ENCODE measurements at regions not wholly inside any gene's neighbourhood (a gene's known extent, or its start where the extent isn't known, plus 50 kb on each side); places are given as distances from the start of the nearest gene placed in this dataset.

- Mint-ChIP-seq H3K4me3 (ENCODE audit: low read depth) (no peak overlapping the region), H3K27me3 (no peaks in the 10 kb centered on the region), H3K27ac (no peak overlapping the region), H3K36me3 (ENCODE audit: insufficient read depth) (no peaks in the 10 kb centered on the region), H3K4me1 (ENCODE audit: low read depth) (peaks cover 16% of the 10 kb centered on the region), H3K9me3 (ENCODE audit: low read depth) (no peaks in the 10 kb centered on the region)
- no peak for DNase-seq (ENCODE audit: low spot score, unreplicated experiment)
- no peak for TF ChIP-seq CTCF (IDR thresholded peaks at IDR 0.05; ENCODE audit: unreplicated experiment)
Measured at GRCh38 chr2:150095361-150096095, 391.9 kb downstream of the RND3 start.

GRCh38 chr2:150091846-150092245, 395.6 kb downstream of the RND3 start:
- no peak overlapping the region for H3K27ac Mint-ChIP-seq

GRCh38 chr2:150090031-150090430, 397.4 kb downstream of the RND3 start:
- no peak for DNase-seq (ENCODE audit: low spot score, unreplicated experiment)
- Mint-ChIP-seq H3K9me3 (ENCODE audit: low read depth) (no peaks in the 10 kb centered on the region), H3K4me3 (ENCODE audit: low read depth) (no peak overlapping the region), H3K27ac (no peak overlapping the region), H3K36me3 (ENCODE audit: insufficient read depth) (peaks cover 1% of the 10 kb centered on the region), H3K27me3 (no peaks in the 10 kb centered on the region), H3K4me1 (ENCODE audit: low read depth) (peaks cover 9% of the 10 kb centered on the region)
- no peak for TF ChIP-seq CTCF (IDR thresholded peaks at IDR 0.05; ENCODE audit: unreplicated experiment)

More at GRCh38 chr2:150091846-150092245, 395.6 kb downstream of the RND3 start:
- H3K27me3 Mint-ChIP-seq: no peaks in the 10 kb centered on the region
- H3K4me1 Mint-ChIP-seq (ENCODE audit: low read depth): peaks cover 14% of the 10 kb centered on the region
- H3K4me3 Mint-ChIP-seq (ENCODE audit: low read depth): no peak overlapping the region
- TF ChIP-seq CTCF (IDR thresholded peaks at IDR 0.05; ENCODE audit: unreplicated experiment): no peak
- DNase-seq (ENCODE audit: low spot score, unreplicated experiment): no peak
- no peaks in the 10 kb centered on the region for H3K36me3 Mint-ChIP-seq (ENCODE audit: insufficient read depth)
- H3K9me3 Mint-ChIP-seq (ENCODE audit: low read depth): no peaks in the 10 kb centered on the region

- H3K27ac Mint-ChIP-seq: no peak overlapping the region
Measured at GRCh38 chr2:150088538-150088937, 398.9 kb downstream of the RND3 start.

GRCh38 chr2:150085478-150085877, 402.0 kb downstream of the RND3 start:
- Mint-ChIP-seq H3K4me3 (ENCODE audit: low read depth) (no peak overlapping the region), H3K36me3 (ENCODE audit: insufficient read depth) (peaks cover 3% of the 10 kb centered on the region), H3K27ac (no peak overlapping the region), H3K4me1 (ENCODE audit: low read depth) (peaks cover 8% of the 10 kb centered on the region), H3K27me3 (no peaks in the 10 kb centered on the region), H3K9me3 (ENCODE audit: low read depth) (peaks cover 3% of the 10 kb centered on the region)
- TF ChIP-seq CTCF (IDR thresholded peaks at IDR 0.05; ENCODE audit: unreplicated experiment): no peak
- DNase-seq (ENCODE audit: low spot score, unreplicated experiment): no peak

More at GRCh38 chr2:150088538-150088937, 398.9 kb downstream of the RND3 start:
- Mint-ChIP-seq H3K36me3 (ENCODE audit: insufficient read depth) (peaks cover 3% of the 10 kb centered on the region), H3K27me3 (no peaks in the 10 kb centered on the region), H3K4me1 (ENCODE audit: low read depth) (peaks cover 8% of the 10 kb centered on the region), H3K9me3 (ENCODE audit: low read depth) (no peaks in the 10 kb centered on the region), H3K4me3 (ENCODE audit: low read depth) (no peak overlapping the region)
- DNase-seq (ENCODE audit: low spot score, unreplicated experiment): no peak
- no peak for TF ChIP-seq CTCF (IDR thresholded peaks at IDR 0.05; ENCODE audit: unreplicated experiment)
